ENCODE measurements at regions not wholly inside any gene's neighbourhood (a gene's known extent, or its start where the extent isn't known, plus 50 kb on each side); places are given as distances from the start of the nearest gene placed in this dataset.

DNA sequence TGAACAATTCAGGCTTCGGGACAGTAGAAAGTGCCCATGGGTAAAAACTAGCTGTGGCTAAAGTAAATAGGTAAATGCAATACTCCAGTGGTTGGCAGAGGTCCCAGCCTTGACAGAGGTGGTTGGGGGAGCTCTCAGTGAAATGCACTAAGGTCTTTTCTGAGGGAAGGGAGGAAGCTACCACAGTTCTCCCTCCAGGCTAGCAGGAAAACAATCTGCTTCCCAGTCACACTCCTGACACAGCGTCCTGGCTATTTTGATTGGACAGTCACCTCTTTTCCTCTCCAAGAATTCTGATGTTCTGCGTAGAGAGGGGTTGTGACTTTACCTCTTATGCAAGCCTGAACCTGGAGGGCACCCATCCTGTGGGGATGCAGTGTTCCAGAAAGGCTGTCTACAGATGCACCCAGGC, 128.7 kb downstream of the CYSLTR2 start:
- Mint-ChIP-seq H3K27me3 (ENCODE audit: unreplicated experiment) (no peaks in the 10 kb centered on the region), H3K4me1 (ENCODE audit: unreplicated experiment) (no peaks in the 10 kb centered on the region), H3K27ac (ENCODE audit: unreplicated experiment) (no peak overlapping the region), H3K9me3 (ENCODE audit: unreplicated experiment) (no peaks in the 10 kb centered on the region), H3K4me3 (ENCODE audit: unreplicated experiment) (no peak overlapping the region), H3K36me3 (ENCODE audit: low read depth, unreplicated experiment) (no peaks in the 10 kb centered on the region)
- DNase-seq (ENCODE audit: low spot score): no peak
- TF ChIP-seq CTCF (IDR thresholded peaks at IDR 0.05; ENCODE audit: unreplicated experiment): no peak

- no peak for TF ChIP-seq CTCF (IDR thresholded peaks at IDR 0.05; ENCODE audit: unreplicated experiment)
- Mint-ChIP-seq H3K9me3 (ENCODE audit: unreplicated experiment) (no peaks in the 10 kb centered on the region), H3K4me1 (ENCODE audit: unreplicated experiment) (no peaks in the 10 kb centered on the region), H3K27ac (ENCODE audit: unreplicated experiment) (no peak overlapping the region), H3K36me3 (ENCODE audit: low read depth, unreplicated experiment) (no peaks in the 10 kb centered on the region), H3K27me3 (ENCODE audit: unreplicated experiment) (no peaks in the 10 kb centered on the region), H3K4me3 (ENCODE audit: unreplicated experiment) (no peak overlapping the region)
- no peak for DNase-seq (ENCODE audit: low spot score)
Measured at GRCh38 chr13:48783181-48783630, 129.5 kb downstream of the CYSLTR2 start.

- Mint-ChIP-seq H3K4me3 (ENCODE audit: unreplicated experiment) (no peak overlapping the region), H3K27ac (ENCODE audit: unreplicated experiment) (no peak overlapping the region), H3K9me3 (ENCODE audit: unreplicated experiment) (no peaks in the 10 kb centered on the region), H3K27me3 (ENCODE audit: unreplicated experiment) (peaks cover 2% of the 10 kb centered on the region), H3K4me1 (ENCODE audit: unreplicated experiment) (no peaks in the 10 kb centered on the region), H3K36me3 (ENCODE audit: low read depth, unreplicated experiment) (no peaks in the 10 kb centered on the region)
- TF ChIP-seq CTCF (IDR thresholded peaks at IDR 0.05; ENCODE audit: unreplicated experiment): no peak
- no peak for DNase-seq (ENCODE audit: low spot score)
Measured at GRCh38 chr13:48783695-48784230, 130.0 kb downstream of the CYSLTR2 start.

DNA sequence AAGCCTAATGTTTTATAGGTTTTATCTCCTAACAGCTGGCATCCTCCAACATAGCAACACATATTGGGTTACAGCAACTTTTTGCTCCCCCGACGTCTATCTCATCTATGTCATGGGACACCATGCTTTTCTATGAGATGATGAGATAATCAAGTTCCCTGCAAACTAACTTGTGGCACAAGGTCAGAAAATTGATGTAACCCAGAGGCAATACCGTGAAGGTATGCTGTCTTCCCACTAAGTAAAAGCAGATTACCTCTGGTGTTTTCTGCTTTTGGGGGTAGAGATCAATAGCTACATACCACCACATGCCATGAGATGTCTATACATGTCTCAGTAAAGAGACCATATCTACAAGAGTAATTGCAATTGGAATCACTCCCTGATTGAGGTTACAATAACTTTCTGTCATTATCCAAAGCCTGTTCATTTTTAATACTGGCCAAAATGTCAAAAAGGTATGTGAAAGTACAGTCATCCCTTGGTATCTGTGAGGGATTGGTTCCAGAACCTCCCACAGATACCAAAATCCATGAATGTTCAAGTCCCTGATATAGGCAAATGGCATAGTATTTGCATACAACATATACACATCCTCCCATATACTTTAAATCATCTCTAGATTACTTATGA, 131.3 kb downstream of the CYSLTR2 start:
- DNase-seq (ENCODE audit: low spot score): no peak
- no peak for TF ChIP-seq CTCF (IDR thresholded peaks at IDR 0.05; ENCODE audit: unreplicated experiment)
- no peak overlapping the region for H3K4me3 Mint-ChIP-seq (ENCODE audit: unreplicated experiment)
- no peaks in the 10 kb centered on the region for H3K4me1 Mint-ChIP-seq (ENCODE audit: unreplicated experiment)
- H3K27ac Mint-ChIP-seq (ENCODE audit: unreplicated experiment): no peak overlapping the region
- H3K9me3 Mint-ChIP-seq (ENCODE audit: unreplicated experiment): no peaks in the 10 kb centered on the region
- H3K36me3 Mint-ChIP-seq (ENCODE audit: low read depth, unreplicated experiment): no peaks in the 10 kb centered on the region
- peaks cover 3% of the 10 kb centered on the region for H3K27me3 Mint-ChIP-seq (ENCODE audit: unreplicated experiment)

DNA sequence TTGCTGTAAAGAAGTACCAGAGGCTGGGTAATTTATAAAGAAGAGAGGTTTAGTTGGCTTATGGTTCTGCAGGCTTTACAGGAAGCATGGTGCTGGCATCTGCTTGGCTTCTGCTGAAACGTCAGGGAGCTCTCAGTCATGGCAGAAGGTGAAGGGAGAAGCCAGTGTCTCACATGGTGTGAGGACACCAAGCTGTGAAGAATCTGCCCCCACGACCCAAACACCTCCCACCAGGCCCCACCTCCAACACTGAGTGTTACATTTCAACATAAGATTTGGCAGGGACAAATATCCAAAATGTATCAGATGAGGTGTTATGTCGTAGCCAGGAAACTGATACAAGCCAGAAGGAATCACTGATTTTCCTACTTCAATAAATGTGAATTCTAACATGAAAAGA, 136.5 kb downstream of the CYSLTR2 start:
- TF ChIP-seq CTCF (IDR thresholded peaks at IDR 0.05; ENCODE audit: unreplicated experiment): no peak
- Mint-ChIP-seq H3K27me3 (ENCODE audit: unreplicated experiment) (peaks cover 3% of the 10 kb centered on the region), H3K36me3 (ENCODE audit: low read depth, unreplicated experiment) (no peaks in the 10 kb centered on the region), H3K9me3 (ENCODE audit: unreplicated experiment) (no peaks in the 10 kb centered on the region), H3K4me3 (ENCODE audit: unreplicated experiment) (no peak overlapping the region), H3K27ac (ENCODE audit: unreplicated experiment) (no peak overlapping the region), H3K4me1 (ENCODE audit: unreplicated experiment) (no peaks in the 10 kb centered on the region)
- DNase-seq (ENCODE audit: low spot score): no peak

Measured in endothelial cell (in vitro differentiated cells).